ENCODE measurements at regions not wholly inside any gene's neighbourhood (a gene's known extent, or its start where the extent isn't known, plus 50 kb on each side); places are given as distances from the start of the nearest gene placed in this dataset.

- 71 to 92% (median 86%) methylated on average over 1 of the region's 1 CpG for WGBS, 3 donors
- no peaks in the 10 kb centered on the region for H3K27me3 ChIP-seq (ENCODE audit: control insufficient read depth in 3 of 3, insufficient read depth in 3 of 3, low read length in 3 of 3)
Observed at GRCh38 chr13:83714236-83714635, 168.0 kb downstream of the SLITRK1 start.

GRCh38 chr13:83710133-83710515, 172.2 kb downstream of the SLITRK1 start:
- H3K9me3 ChIP-seq (ENCODE audit: control insufficient read depth in 2 of 2, insufficient read depth in 1 of 2, low read depth in 1 of 2, low read length in 1 of 2): no peaks in the 10 kb centered on the region
- H3K4me3 ChIP-seq (ENCODE audit: low read depth in 1 of 3, low read length in 3 of 3): no peak overlapping the region
- DNase-seq (no peak), FAIRE-seq (no peak)
- H3K27ac ChIP-seq (ENCODE audit: low read depth in 1 of 3, low read length in 2 of 3): no peak overlapping the region
- no peaks in the 10 kb centered on the region for H3K27me3 ChIP-seq (ENCODE audit: control insufficient read depth in 3 of 3, insufficient read depth in 3 of 3, low read length in 3 of 3)
- H3K4me1 ChIP-seq (ENCODE audit: control insufficient read depth in 3 of 3, insufficient read depth in 2 of 3, low read depth in 1 of 3, low read length in 2 of 3): no peaks in the 10 kb centered on the region
- H3K36me3 ChIP-seq (ENCODE audit: control insufficient read depth in 3 of 3, insufficient read depth in 2 of 3, low read depth in 1 of 3, low read length in 3 of 3): no peaks in the 10 kb centered on the region

More at GRCh38 chr13:83714236-83714635, 168.0 kb downstream of the SLITRK1 start:
- Histone ChIP-seq H3K36me3 (ENCODE audit: control insufficient read depth in 3 of 3, insufficient read depth in 2 of 3, low read depth in 1 of 3, low read length in 3 of 3) (no peaks in the 10 kb centered on the region), H3K4me3 (ENCODE audit: low read depth in 1 of 3, low read length in 3 of 3) (no peak overlapping the region), H3K4me1 (ENCODE audit: control insufficient read depth in 3 of 3, insufficient read depth in 2 of 3, low read depth in 1 of 3, low read length in 2 of 3) (no peaks in the 10 kb centered on the region), H3K9me3 (ENCODE audit: control insufficient read depth in 2 of 2, insufficient read depth in 1 of 2, low read depth in 1 of 2, low read length in 1 of 2) (no peaks in the 10 kb centered on the region), H3K27ac (ENCODE audit: low read depth in 1 of 3, low read length in 2 of 3) (no peak overlapping the region)
- DNase-seq: no peak
- no peak for FAIRE-seq

GRCh38 chr13:83709426-83710132, 172.7 kb downstream of the SLITRK1 start:
- 83 to 91% (median 87%) methylated on average over 1 of the region's 1 CpG for WGBS, 3 donors
- Histone ChIP-seq H3K27ac (ENCODE audit: low read depth in 1 of 3, low read length in 2 of 3) (no peak overlapping the region), H3K36me3 (ENCODE audit: control insufficient read depth in 3 of 3, insufficient read depth in 2 of 3, low read depth in 1 of 3, low read length in 3 of 3) (no peaks in the 10 kb centered on the region), H3K4me3 (ENCODE audit: low read depth in 1 of 3, low read length in 3 of 3) (no peak overlapping the region), H3K9me3 (ENCODE audit: control insufficient read depth in 2 of 2, insufficient read depth in 1 of 2, low read depth in 1 of 2, low read length in 1 of 2) (no peaks in the 10 kb centered on the region), H3K4me1 (ENCODE audit: control insufficient read depth in 3 of 3, insufficient read depth in 2 of 3, low read depth in 1 of 3, low read length in 2 of 3) (no peaks in the 10 kb centered on the region), H3K27me3 (ENCODE audit: control insufficient read depth in 3 of 3, insufficient read depth in 3 of 3, low read length in 3 of 3) (no peaks in the 10 kb centered on the region)
- FAIRE-seq: no peak
- DNase-seq: no peak

DNA sequence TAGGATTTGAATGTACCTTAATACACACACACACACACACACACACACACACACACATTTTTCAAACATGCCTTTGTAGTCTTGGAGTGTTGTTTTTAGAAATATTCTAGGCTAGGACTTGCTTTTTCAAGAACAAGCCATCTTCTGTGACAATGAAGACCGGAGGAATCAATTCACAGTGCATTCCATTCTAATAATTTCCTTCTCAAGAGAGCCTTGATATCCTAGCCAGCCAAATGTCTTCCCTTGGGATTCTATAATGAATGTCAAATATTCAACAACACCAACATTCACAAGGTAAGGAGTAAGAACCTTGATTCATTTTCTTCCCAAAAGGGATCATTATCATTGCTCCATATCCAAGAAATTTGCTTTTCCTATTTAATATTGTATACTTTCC, 180.3 kb downstream of the SLITRK1 start:
- H3K27me3 ChIP-seq (ENCODE audit: control insufficient read depth in 3 of 3, insufficient read depth in 3 of 3, low read length in 3 of 3): no peaks in the 10 kb centered on the region
- no peaks in the 10 kb centered on the region for H3K9me3 ChIP-seq (ENCODE audit: control insufficient read depth in 2 of 2, insufficient read depth in 1 of 2, low read depth in 1 of 2, low read length in 1 of 2)
- FAIRE-seq (no peak), DNase-seq (no peak)
- WGBS, 3 donors: 69 to 72% (median 69%) methylated on average over 1 of the region's 1 CpG
- no peak overlapping the region for H3K27ac ChIP-seq (ENCODE audit: low read depth in 1 of 3, low read length in 2 of 3)
- H3K36me3 ChIP-seq (ENCODE audit: control insufficient read depth in 3 of 3, insufficient read depth in 2 of 3, low read depth in 1 of 3, low read length in 3 of 3): no peaks in the 10 kb centered on the region
- H3K4me1 ChIP-seq (ENCODE audit: control insufficient read depth in 3 of 3, insufficient read depth in 2 of 3, low read depth in 1 of 3, low read length in 2 of 3): no peaks in the 10 kb centered on the region
- H3K4me3 ChIP-seq (ENCODE audit: low read depth in 1 of 3, low read length in 3 of 3): no peak overlapping the region

DNA sequence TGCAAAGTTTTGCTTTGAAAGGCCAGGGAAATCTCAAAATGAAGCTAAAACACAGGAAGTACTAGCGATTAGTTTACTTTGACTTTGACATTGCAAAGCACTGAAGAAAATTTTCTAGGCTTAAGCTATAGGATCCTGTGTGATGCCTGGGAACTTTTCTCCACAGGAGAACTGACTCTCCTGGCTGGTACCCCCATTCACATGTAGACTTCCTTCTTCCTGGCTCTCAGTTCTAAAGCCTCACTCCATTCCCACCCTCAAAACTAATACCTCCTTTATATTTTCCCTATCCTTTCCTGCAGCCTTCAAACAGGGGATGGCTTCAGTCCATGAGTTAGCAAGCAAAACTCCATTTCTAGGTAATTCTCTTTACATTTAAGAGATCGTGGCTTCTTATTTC, 189.5 kb downstream of the SLITRK1 start:
- DNase-seq: no peak
- 80 to 88% (median 84%) methylated on average over 2 of the region's 2 CpGs for WGBS, 3 donors
- Histone ChIP-seq H3K4me1 (ENCODE audit: control insufficient read depth in 3 of 3, insufficient read depth in 2 of 3, low read depth in 1 of 3, low read length in 2 of 3) (no peaks in the 10 kb centered on the region), H3K27ac (ENCODE audit: low read depth in 1 of 3, low read length in 2 of 3) (no peak overlapping the region), H3K9me3 (ENCODE audit: control insufficient read depth in 2 of 2, insufficient read depth in 1 of 2, low read depth in 1 of 2, low read length in 1 of 2) (peaks cover 0 to 1% of the 10 kb centered on the region in 2 donors), H3K36me3 (ENCODE audit: control insufficient read depth in 3 of 3, insufficient read depth in 2 of 3, low read depth in 1 of 3, low read length in 3 of 3) (no peaks in the 10 kb centered on the region), H3K27me3 (ENCODE audit: control insufficient read depth in 3 of 3, insufficient read depth in 3 of 3, low read length in 3 of 3) (no peaks in the 10 kb centered on the region), H3K4me3 (ENCODE audit: low read depth in 1 of 3, low read length in 3 of 3) (no peak overlapping the region)
- FAIRE-seq: no peak

GRCh38 chr13:83691966-83692365, 190.3 kb downstream of the SLITRK1 start:
- peaks cover 0 to 1% of the 10 kb centered on the region in 2 donors for H3K9me3 ChIP-seq (ENCODE audit: control insufficient read depth in 2 of 2, insufficient read depth in 1 of 2, low read depth in 1 of 2, low read length in 1 of 2)
- H3K4me3 ChIP-seq (ENCODE audit: low read depth in 1 of 3, low read length in 3 of 3): no peak overlapping the region
- no peak for DNase-seq
- no peaks in the 10 kb centered on the region for H3K27me3 ChIP-seq (ENCODE audit: control insufficient read depth in 3 of 3, insufficient read depth in 3 of 3, low read length in 3 of 3)
- no peaks in the 10 kb centered on the region for H3K4me1 ChIP-seq (ENCODE audit: control insufficient read depth in 3 of 3, insufficient read depth in 2 of 3, low read depth in 1 of 3, low read length in 2 of 3)
- FAIRE-seq: no peak
- H3K36me3 ChIP-seq (ENCODE audit: control insufficient read depth in 3 of 3, insufficient read depth in 2 of 3, low read depth in 1 of 3, low read length in 3 of 3): no peaks in the 10 kb centered on the region
- WGBS, 3 donors: 37 to 61% (median 46%) methylated on average over 1 of the region's 1 CpG
- H3K27ac ChIP-seq (ENCODE audit: low read depth in 1 of 3, low read length in 2 of 3): no peak overlapping the region

DNA sequence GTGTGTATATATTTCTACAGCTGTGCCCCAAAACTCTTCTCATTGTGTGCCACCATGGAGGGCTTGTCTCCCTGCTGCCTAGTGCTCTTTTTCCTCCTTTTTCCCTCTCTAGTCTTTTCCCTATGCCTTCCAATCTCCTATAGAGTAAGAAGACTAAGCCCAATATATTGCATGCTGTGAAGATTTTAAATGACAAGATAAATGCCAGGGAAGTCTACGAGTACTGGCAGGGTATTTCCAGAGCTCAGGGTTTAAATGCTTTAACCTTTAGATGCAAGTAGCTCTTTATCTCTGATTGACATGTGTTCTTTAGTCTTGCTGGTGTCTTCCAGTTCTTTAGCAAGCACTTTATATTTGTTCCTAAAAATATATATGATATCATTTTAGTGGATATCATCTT, 200.7 kb downstream of the SLITRK1 start:
- FAIRE-seq: no peak
- WGBS, 3 donors: 57 to 67% (median 62%) methylated on average over 1 of the region's 1 CpG

DNA sequence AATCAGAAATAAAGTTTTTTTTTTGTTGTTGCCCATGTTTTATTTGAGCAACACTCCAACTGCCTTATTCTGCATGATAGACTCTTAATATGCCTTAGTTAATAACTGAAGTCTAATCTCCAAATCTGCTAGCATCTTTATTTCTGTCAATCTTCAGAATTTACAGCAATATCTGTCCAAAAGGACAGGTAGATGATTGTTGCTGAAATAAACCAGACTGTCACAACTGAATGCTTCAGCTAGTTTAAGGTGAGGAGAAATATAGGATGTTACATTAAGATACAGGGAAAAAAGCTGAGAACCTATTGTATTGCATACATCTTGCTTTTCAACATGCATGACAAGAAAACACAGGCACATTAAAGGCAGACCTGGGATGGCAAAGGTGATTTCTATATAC, 204.3 kb downstream of the SLITRK1 start:
- H3K4me3 ChIP-seq (ENCODE audit: low read depth in 1 of 3, low read length in 3 of 3): no peak overlapping the region
- no peak overlapping the region for H3K27ac ChIP-seq (ENCODE audit: low read depth in 1 of 3, low read length in 2 of 3)
- H3K36me3 ChIP-seq (ENCODE audit: control insufficient read depth in 3 of 3, insufficient read depth in 2 of 3, low read depth in 1 of 3, low read length in 3 of 3): no peaks in the 10 kb centered on the region
- H3K27me3 ChIP-seq (ENCODE audit: control insufficient read depth in 3 of 3, insufficient read depth in 3 of 3, low read length in 3 of 3): no peaks in the 10 kb centered on the region
- FAIRE-seq (no peak), DNase-seq (no peak)
- H3K4me1 ChIP-seq (ENCODE audit: control insufficient read depth in 3 of 3, insufficient read depth in 2 of 3, low read depth in 1 of 3, low read length in 2 of 3): no peaks in the 10 kb centered on the region
- peaks cover 0 to 4% of the 10 kb centered on the region in 2 donors for H3K9me3 ChIP-seq (ENCODE audit: control insufficient read depth in 2 of 2, insufficient read depth in 1 of 2, low read depth in 1 of 2, low read length in 1 of 2)

More for the DNA sequence above, 200.7 kb downstream of the SLITRK1 start:
- H3K9me3 ChIP-seq (ENCODE audit: control insufficient read depth in 2 of 2, insufficient read depth in 1 of 2, low read depth in 1 of 2, low read length in 1 of 2): no peaks in the 10 kb centered on the region
- no peaks in the 10 kb centered on the region for H3K36me3 ChIP-seq (ENCODE audit: control insufficient read depth in 3 of 3, insufficient read depth in 2 of 3, low read depth in 1 of 3, low read length in 3 of 3)
- no peak for DNase-seq
- H3K4me1 ChIP-seq (ENCODE audit: control insufficient read depth in 3 of 3, insufficient read depth in 2 of 3, low read depth in 1 of 3, low read length in 2 of 3): no peaks in the 10 kb centered on the region
- no peaks in the 10 kb centered on the region for H3K27me3 ChIP-seq (ENCODE audit: control insufficient read depth in 3 of 3, insufficient read depth in 3 of 3, low read length in 3 of 3)
- H3K4me3 ChIP-seq (ENCODE audit: low read depth in 1 of 3, low read length in 3 of 3): no peak overlapping the region
- no peak overlapping the region for H3K27ac ChIP-seq (ENCODE audit: low read depth in 1 of 3, low read length in 2 of 3)

- Histone ChIP-seq H3K4me1 (ENCODE audit: control insufficient read depth in 3 of 3, insufficient read depth in 2 of 3, low read depth in 1 of 3, low read length in 2 of 3) (no peaks in the 10 kb centered on the region), H3K27me3 (ENCODE audit: control insufficient read depth in 3 of 3, insufficient read depth in 3 of 3, low read length in 3 of 3) (no peaks in the 10 kb centered on the region), H3K36me3 (ENCODE audit: control insufficient read depth in 3 of 3, insufficient read depth in 2 of 3, low read depth in 1 of 3, low read length in 3 of 3) (no peaks in the 10 kb centered on the region), H3K4me3 (ENCODE audit: low read depth in 1 of 3, low read length in 3 of 3) (no peak overlapping the region), H3K27ac (ENCODE audit: low read depth in 1 of 3, low read length in 2 of 3) (no peak overlapping the region), H3K9me3 (ENCODE audit: control insufficient read depth in 2 of 2, insufficient read depth in 1 of 2, low read depth in 1 of 2, low read length in 1 of 2) (peaks cover 0 to 11% of the 10 kb centered on the region in 2 donors)
- DNase-seq (no peak), FAIRE-seq (no peak)
- WGBS, 3 donors: 82 to 98% (median 97%) methylated on average over 2 of the region's 2 CpGs
Observed at GRCh38 chr13:83672612-83673011, 209.7 kb downstream of the SLITRK1 start.

Measured in small intestine (tissue), 7 donors.